ENCODE measurements at regions not wholly inside any gene's neighbourhood (a gene's known extent, or its start where the extent isn't known, plus 50 kb on each side); places are given as distances from the start of the nearest gene placed in this dataset.

GRCh38 chr7:69359003-69359700, 239.1 kb upstream of the AUTS2 start:
- H3K27me3 ChIP-seq: no peaks in the 10 kb centered on the region
- H3K36me3 ChIP-seq: no peaks in the 10 kb centered on the region
- H3K4me3 ChIP-seq: no peak overlapping the region
- H3K27ac ChIP-seq (replicated peaks in 1 of 4): no peak overlapping the region
- TF ChIP-seq POLR2A (IDR thresholded peaks at IDR 0.05; ENCODE audit: low read depth) (no peak), POLR2AphosphoS5 (IDR thresholded peaks at IDR 0.05) (no peak), CTCF (IDR thresholded peaks at IDR 0.05) (no peak), EP300 (IDR thresholded peaks at IDR 0.05) (no peak)
- WGBS: 68% methylated on average over 4 of the region's 4 CpGs
- DNase-seq (ENCODE audit: extremely low spot score): no peak
- H3K4me1 ChIP-seq: peaks cover 0 to 15% (median 3%) of the 10 kb centered on the region in 4 donors
- no peaks in the 10 kb centered on the region for H3K9me3 ChIP-seq
- intact Hi-C loops (cut with DNase I): no loop called here

GRCh38 chr7:69360913-69361312, 237.4 kb upstream of the AUTS2 start:
- no peak overlapping the region for H3K4me3 ChIP-seq
- WGBS: 76% methylated on average over 5 of the region's 5 CpGs
- TF ChIP-seq POLR2AphosphoS5 (IDR thresholded peaks at IDR 0.05) (peak in 1 of 2 donors; percentile 16), POLR2A (IDR thresholded peaks at IDR 0.05; ENCODE audit: low read depth) (no peak)
- intact Hi-C loops (cut with DNase I): no loop called here
- no peaks in the 10 kb centered on the region for H3K9me3 ChIP-seq
- H3K27ac ChIP-seq (replicated peaks in 1 of 4): no peak overlapping the region
- peaks cover 0 to 17% (median 4%) of the 10 kb centered on the region in 4 donors for H3K4me1 ChIP-seq
- H3K27me3 ChIP-seq: no peaks in the 10 kb centered on the region
- DNase-seq (ENCODE audit: extremely low spot score): no peak
- H3K36me3 ChIP-seq: no peaks in the 10 kb centered on the region

GRCh38 chr7:69363136-69363535, 235.1 kb upstream of the AUTS2 start:
- Histone ChIP-seq H3K4me3 (no peak overlapping the region), H3K27me3 (no peaks in the 10 kb centered on the region), H3K36me3 (no peaks in the 10 kb centered on the region), H3K9me3 (no peaks in the 10 kb centered on the region), H3K4me1 (peaks cover 0 to 23% (median 17%) of the 10 kb centered on the region in 4 donors), H3K27ac (replicated peaks in 1 of 4) (no peak overlapping the region)
- 94% methylated on average over 9 of the region's 9 CpGs for WGBS
- no peak for DNase-seq (ENCODE audit: extremely low spot score)
- TF ChIP-seq POLR2A (IDR thresholded peaks at IDR 0.05; ENCODE audit: low read depth) (no peak), POLR2AphosphoS5 (IDR thresholded peaks at IDR 0.05) (no peak)
- intact Hi-C loops (cut with DNase I): no loop called here

- intact Hi-C loops (cut with DNase I): no loop called here
- Histone ChIP-seq H3K27ac (replicated peaks in 1 of 4) (peak overlapping the region in 1 of 4 donors; percentile 1), H3K9me3 (no peaks in the 10 kb centered on the region), H3K36me3 (no peaks in the 10 kb centered on the region), H3K4me3 (no peak overlapping the region), H3K27me3 (no peaks in the 10 kb centered on the region), H3K4me1 (peaks cover 0 to 18% (median 15%) of the 10 kb centered on the region in 4 donors)
- TF ChIP-seq CTCF (IDR thresholded peaks at IDR 0.05) (no peak), EP300 (IDR thresholded peaks at IDR 0.05) (no peak), POLR2AphosphoS5 (IDR thresholded peaks at IDR 0.05) (no peak), POLR2A (IDR thresholded peaks at IDR 0.05; ENCODE audit: low read depth) (no peak)
- 71% methylated on average over 9 of the region's 9 CpGs for WGBS
- DNase-seq (ENCODE audit: extremely low spot score): no peak
Measured at GRCh38 chr7:69364813-69365643, 233.2 kb upstream of the AUTS2 start.

GRCh38 chr7:69365651-69366192, 232.6 kb upstream of the AUTS2 start:
- no peaks in the 10 kb centered on the region for H3K9me3 ChIP-seq
- peaks cover 0 to 19% (median 16%) of the 10 kb centered on the region in 4 donors for H3K4me1 ChIP-seq
- H3K27me3 ChIP-seq: no peaks in the 10 kb centered on the region
- intact Hi-C loops (cut with DNase I): no loop called here
- no peaks in the 10 kb centered on the region for H3K36me3 ChIP-seq
- no peak overlapping the region for H3K4me3 ChIP-seq
- TF ChIP-seq CTCF (IDR thresholded peaks at IDR 0.05) (no peak), EP300 (IDR thresholded peaks at IDR 0.05) (no peak), POLR2AphosphoS5 (IDR thresholded peaks at IDR 0.05) (no peak)
- no peak for DNase-seq (ENCODE audit: extremely low spot score)
- WGBS: 60% methylated on average over 12 of the region's 13 CpGs
- H3K27ac ChIP-seq (replicated peaks in 1 of 4): peak overlapping the region in 1 of 4 donors; percentile 1

Measured in esophagus muscularis mucosa (tissue), 4 donors.